HepG2 (cell line): ENCODE measurements at regions not wholly inside any gene's neighbourhood (a gene's known extent, or its start where the extent isn't known, plus 50 kb on each side); places are given as distances from the start of the nearest gene placed in this dataset.

Experiments
- ATAC-seq: fragments of 200-7000 bp; cut with Tn5 transposase; 3 replicates; pipeline ENCODE4 v1.9.1; 2020; ENCODE audit warnings: mild to moderate bottlenecking, moderate library complexity
- BruUV-seq: library from RNA; stranded (reverse); fragments of 400-500 nt; replicated peaks from 2 replicates; lab custom pipeline; 2021; lab: Mats Ljungman, UMichigan
- CTCF ChIA-PET: fragments of 300-600 bp; formaldehyde crosslinking; extraction: SDS; loops from one replicate; lab custom pipeline; 2021; ENCODE audit warnings: low total read pairs, inconsistent platforms, low intra/inter-chr PET ratio; lab: Yijun Ruan, JAX
- POLR2A ChIA-PET: fragments of 350-600 bp; sonication (Branson Sonifier 250); formaldehyde crosslinking; loops from one replicate; lab custom pipeline; 2020; ENCODE audit warnings: antibody characterized with exemption, inconsistent platforms; lab: Yijun Ruan, JAX
- DNase-seq: peaks from one replicate; pipeline ENCODE4 v3.0.0-alpha.2; 2015; ENCODE audit warnings: low spot score
- FAIRE-seq: peaks from 3 replicates; lab custom pipeline; 2011; peaks lifted over from hg19 to GRCh38; lab: Jason Lieb, UNC
- H2AFZ ChIP-seq: one replicate; pipeline ENCODE4 v1.6.1; 2011; ENCODE audit warnings: low read length, inconsistent platforms
- H3K27ac ChIP-seq: fragments of 300-600 bp; 3 replicates; pipeline ENCODE4 v1.8.0; 2011; ENCODE audit warnings: mixed run types, mild to moderate bottlenecking, mixed read lengths, low read length, inconsistent platforms; ENCODE audit not compliant: insufficient read depth; ENCODE audit errors: extremely low read length
- H3K27me3 ChIP-seq, 2 experiments: fragments of 200-600 bp in 1 of 2; 2 replicates in 1 of 2; 3 replicates in 1 of 2; pipeline versions ENCODE4 v1.6.0 to v1.8.0; 2011; ENCODE audit warnings: low read length in 2 of 2, mild to moderate bottlenecking in 2 of 2, moderate library complexity in 2 of 2, inconsistent platforms in 1 of 2; ENCODE audit not compliant: insufficient read depth in 2 of 2, control insufficient read depth in 1 of 2
- H3K36me3 ChIP-seq, 2 experiments: fragments of 200-600 bp in 1 of 2; replicated peaks in 1 of 2; 2 replicates in 1 of 2; 3 replicates in 1 of 2; pipeline versions ENCODE4 v1.5.1 to v1.8.0; 2011; ENCODE audit warnings: low read length in 2 of 2, inconsistent platforms in 1 of 2; ENCODE audit not compliant: insufficient read depth in 2 of 2, control insufficient read depth in 1 of 2
- H3K4me1 ChIP-seq: 2 replicates; pipeline ENCODE4 v1.5.1; 2012; ENCODE audit warnings: low read length, inconsistent platforms; ENCODE audit not compliant: insufficient read depth
- H3K4me2 ChIP-seq: 2 replicates; pipeline ENCODE4 v1.6.0; 2011; ENCODE audit warnings: low read depth, low read length, inconsistent platforms
- H3K4me3 ChIP-seq, 3 experiments: fragments of 200-600 bp in 1 of 3; sonication (generic), shearing (Covaris generic) in 1 of 3; replicated peaks in 1 of 3; 2 replicates each; pipeline ENCODE4 v1.5.1; 2011 to 2016; ENCODE audit warnings: low read length in 3 of 3, inconsistent platforms in 2 of 3, low read depth in 2 of 3, mild to moderate bottlenecking in 2 of 3, control low read depth in 1 of 3, mixed read lengths in 1 of 3; ENCODE audit not compliant: insufficient read depth in 1 of 3
- H3K79me2 ChIP-seq: one replicate; pipeline ENCODE4 v1.6.1; 2011; ENCODE audit warnings: low read length, inconsistent platforms; ENCODE audit not compliant: insufficient read depth
- H3K9ac ChIP-seq: 2 replicates; pipeline ENCODE4 v1.6.0; 2011; ENCODE audit warnings: mild to moderate bottlenecking, low read depth, low read length, inconsistent platforms; ENCODE audit not compliant: insufficient read depth
- H3K9me3 ChIP-seq: 2 replicates; pipeline ENCODE4 v1.5.1; 2012; ENCODE audit warnings: mild to moderate bottlenecking, low read length
- H4K20me1 ChIP-seq: 2 replicates; pipeline ENCODE4 v1.6.0; 2011; ENCODE audit warnings: inconsistent platforms, mild to moderate bottlenecking, low read length, moderate library complexity; ENCODE audit not compliant: insufficient read depth
- DMTF1 ChIP-seq: sonication (generic); formaldehyde crosslinking; IDR thresholded peaks from 2 replicates; pipeline ENCODE4 v1.4.0; 2020; ENCODE audit warnings: mild to moderate bottlenecking, missing genetic modification reagents
- NFATC3 ChIP-seq: sonication (generic); formaldehyde crosslinking; IDR thresholded peaks from 2 replicates; pipeline ENCODE4 v1.5.1; 2020; ENCODE audit warnings: mild to moderate bottlenecking, missing genetic modification reagents
- ZNF891 ChIP-seq: sonication (generic); formaldehyde crosslinking; IDR thresholded peaks from 2 replicates; pipeline ENCODE4 v1.5.0; 2020; ENCODE audit warnings: mild to moderate bottlenecking, missing genetic modification reagents
- WGBS: methylation state at CpG from one replicate; pipeline ENCODE4 v1.1.6; 2017; ENCODE audit warnings: low lambda C conversion rate; 5-methylcytosine and 5-hydroxymethylcytosine counted together
- in situ Hi-C: cut with HindIII; loops from 2 replicates; pipeline ENCODE4 v1.10.0; 2017; ENCODE audit warnings: low pct_unique_long_range_greater_than_20kb; ENCODE audit not compliant: extremely low pct_ligation_motif_present
- intact Hi-C: fragments of 100-400 bp; cut with micrococcal nuclease; formaldehyde crosslinking; loops from one replicate; pipeline ENCODE4 v1.10.0; 2022; ENCODE audit not compliant: unreplicated experiment

GRCh38 chr7:69363136-69363535 lies 235.1 kb upstream of the AUTS2 start:
- intact Hi-C loops = no loop called here

More at GRCh38 chr7:69363136-69363535, 235.1 kb upstream of the AUTS2 start:
- no peak for FAIRE-seq
- no peak overlapping the region for H2AFZ ChIP-seq
- in situ Hi-C loops = no loop called here
- no peaks in the 10 kb centered on the region for H3K27me3 ChIP-seq
- no peaks in the 10 kb centered on the region for H3K36me3 ChIP-seq
- no peak for DNase-seq
- no peak overlapping the region for H3K4me2 ChIP-seq
- POLR2A ChIA-PET = no interaction called here
- CTCF ChIA-PET = no interaction called here
- no peak overlapping the region for H3K27ac ChIP-seq
- no peaks in the 10 kb centered on the region for H3K9me3 ChIP-seq
- H3K79me2 ChIP-seq = no peaks in the 10 kb centered on the region
- ATAC-seq = no peak
- BruUV-seq = no TSS peak
- WGBS = 20% methylated on average over 9 of the region's 9 CpGs
- H3K9ac ChIP-seq = no peak overlapping the region
- no peak overlapping the region for H3K4me3 ChIP-seq
- TF ChIP-seq DMTF1 = no peak
- no peak for TF ChIP-seq ZNF891 (CRISPR knock-in tag)
- TF ChIP-seq NFATC3 (CRISPR knock-in tag) = no peak
- TF ChIP-seq, all 625 proteins: peak for 0
- Histone ChIP-seq H3K4me1 (no peaks in the 10 kb centered on the region), H4K20me1 (no peaks in the 10 kb centered on the region)
